GM21528 (cell line): ENCODE measurements at regions not wholly inside any gene's neighbourhood (a gene's known extent, or its start where the extent isn't known, plus 50 kb on each side); places are given as distances from the start of the nearest gene placed in this dataset.

Source experiments
- ATAC-seq: cut with Tn5 transposase; IDR thresholded peaks from one replicate; pipeline ENCODE4 v1.9.1; 2021; ENCODE audit warnings: mild to moderate bottlenecking, moderate library complexity; ENCODE audit not compliant: unreplicated experiment, low FRiP score

GRCh38 chr2:158009399-158009798 lies 92.3 kb upstream of the UPP2 start:
- no peak for ATAC-seq

GRCh38 chr2:158006961-158007719 lies 94.5 kb upstream of the UPP2 start:
- no peak for ATAC-seq

GRCh38 chr2:158004126-158004764 lies 97.4 kb upstream of the UPP2 start:
- no peak for ATAC-seq

GRCh38 chr2:158002079-158002478 lies 99.6 kb upstream of the UPP2 start:
- ATAC-seq: no peak

- ATAC-seq: no peak
Measured at GRCh38 chr2:157996799-157997198, 104.9 kb upstream of the UPP2 start.

GRCh38 chr2:157995117-157995516 lies 106.6 kb upstream of the UPP2 start:
- no peak for ATAC-seq

- ATAC-seq: no peak
Measured at GRCh38 chr2:157991932-157992331, 109.7 kb upstream of the UPP2 start.

- no peak for ATAC-seq
Measured at GRCh38 chr2:157990173-157990572, 111.5 kb upstream of the UPP2 start.

GRCh38 chr2:157989227-157989626 lies 112.4 kb upstream of the UPP2 start:
- ATAC-seq: no peak

- ATAC-seq: no peak
Measured at GRCh38 chr2:157986761-157987160, 110.6 kb upstream of the ACVR1 start.

- ATAC-seq: no peak
Measured at GRCh38 chr2:157984866-157985265, 108.7 kb upstream of the ACVR1 start.

GRCh38 chr2:157980020-157980419 lies 103.9 kb upstream of the ACVR1 start:
- no peak for ATAC-seq

GRCh38 chr2:157971702-157972101 lies 95.6 kb upstream of the ACVR1 start:
- ATAC-seq: no peak

GRCh38 chr2:157967856-157968255 lies 91.7 kb upstream of the ACVR1 start:
- ATAC-seq: no peak

GRCh38 chr2:157959249-157959648 lies 83.1 kb upstream of the ACVR1 start:
- ATAC-seq: no peak

- no peak for ATAC-seq
Measured at GRCh38 chr2:157957596-157957995, 81.5 kb upstream of the ACVR1 start.

GRCh38 chr2:157952558-157952957 lies 76.4 kb upstream of the ACVR1 start:
- no peak for ATAC-seq

- ATAC-seq: no peak
Measured at GRCh38 chr2:157948856-157949255, 72.7 kb upstream of the ACVR1 start.

GRCh38 chr2:157946919-157947557 lies 70.9 kb upstream of the ACVR1 start:
- no peak for ATAC-seq

GRCh38 chr2:157940024-157940423 lies 63.9 kb upstream of the ACVR1 start:
- no peak for ATAC-seq

GRCh38 chr2:157938556-157938955 lies 62.4 kb upstream of the ACVR1 start:
- ATAC-seq: no peak

- ATAC-seq: no peak
Measured at GRCh38 chr2:157936406-157936805, 60.3 kb upstream of the ACVR1 start.
